ENCODE measurements at regions not wholly inside any gene's neighbourhood (a gene's known extent, or its start where the extent isn't known, plus 50 kb on each side); places are given as distances from the start of the nearest gene placed in this dataset.

GRCh38 chr12:127306604-127307215 lies 960.3 kb upstream of the TMEM132C start:
- Histone ChIP-seq H3K27me3 (ENCODE audit: control insufficient read depth in 2 of 2, insufficient read depth in 1 of 2, low read length in 1 of 2) (no peaks in the 10 kb centered on the region), H3K4me1 (ENCODE audit: control insufficient read depth in 2 of 2, insufficient read depth in 2 of 2, low read length in 2 of 2) (no peaks in the 10 kb centered on the region), H3K27ac (ENCODE audit: low read depth in 1 of 2, low read length in 1 of 2) (no peak overlapping the region), H3K36me3 (ENCODE audit: control insufficient read depth in 2 of 2, insufficient read depth in 2 of 2, low read length in 1 of 2) (no peaks in the 10 kb centered on the region), H3K4me3 (ENCODE audit: low read length in 2 of 2) (no peak overlapping the region), H3K9me3 (ENCODE audit: control insufficient read depth in 2 of 2, insufficient read depth in 1 of 2, low read length in 1 of 2) (no peaks in the 10 kb centered on the region)
- no peak for DNase-seq (ENCODE audit: low read depth in 6 of 9, low spot score in 9 of 9)
- WGBS: 83% methylated on average over 4 of the region's 4 CpGs

- H3K27me3 ChIP-seq (ENCODE audit: control insufficient read depth in 2 of 2, insufficient read depth in 1 of 2, low read length in 1 of 2): no peaks in the 10 kb centered on the region
- no peak for DNase-seq (ENCODE audit: low read depth in 6 of 9, low spot score in 9 of 9)
- H3K36me3 ChIP-seq (ENCODE audit: control insufficient read depth in 2 of 2, insufficient read depth in 2 of 2, low read length in 1 of 2): no peaks in the 10 kb centered on the region
- H3K4me1 ChIP-seq (ENCODE audit: control insufficient read depth in 2 of 2, insufficient read depth in 2 of 2, low read length in 2 of 2): no peaks in the 10 kb centered on the region
- H3K9me3 ChIP-seq (ENCODE audit: control insufficient read depth in 2 of 2, insufficient read depth in 1 of 2, low read length in 1 of 2): no peaks in the 10 kb centered on the region
- H3K27ac ChIP-seq (ENCODE audit: low read depth in 1 of 2, low read length in 1 of 2): no peak overlapping the region
- WGBS: 93% methylated on average over 6 of the region's 6 CpGs
- H3K4me3 ChIP-seq (ENCODE audit: low read length in 2 of 2): no peak overlapping the region
These were observed 959.4 kb upstream of the TMEM132C start for GRCh38 chr12:127307528-127307927.

DNA sequence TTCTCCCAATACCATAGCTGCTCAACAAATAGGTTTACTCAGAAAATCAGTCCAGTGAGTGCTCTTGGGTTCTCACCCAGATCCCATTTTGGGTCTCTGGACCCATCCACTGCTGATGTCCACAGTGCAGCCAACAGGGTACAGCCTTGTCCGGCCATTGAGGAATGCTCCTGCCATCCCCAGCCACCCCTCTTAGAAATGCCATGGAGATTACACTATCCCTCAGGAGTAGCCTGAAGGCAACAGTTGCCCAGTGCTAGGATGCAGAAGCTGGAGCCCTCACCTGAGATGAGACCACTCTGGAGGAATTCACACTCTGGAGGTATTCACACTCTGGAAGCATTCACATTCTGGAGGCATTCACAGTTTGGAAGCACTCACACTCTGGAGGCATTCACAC lies 958.8 kb upstream of the TMEM132C start:
- WGBS: 94% methylated on average over 1 of the region's 1 CpG
- no peaks in the 10 kb centered on the region for H3K36me3 ChIP-seq (ENCODE audit: control insufficient read depth in 2 of 2, insufficient read depth in 2 of 2, low read length in 1 of 2)
- no peak overlapping the region for H3K27ac ChIP-seq (ENCODE audit: low read depth in 1 of 2, low read length in 1 of 2)
- H3K9me3 ChIP-seq (ENCODE audit: control insufficient read depth in 2 of 2, insufficient read depth in 1 of 2, low read length in 1 of 2): no peaks in the 10 kb centered on the region
- DNase-seq (ENCODE audit: low read depth in 6 of 9, low spot score in 9 of 9): no peak
- no peaks in the 10 kb centered on the region for H3K4me1 ChIP-seq (ENCODE audit: control insufficient read depth in 2 of 2, insufficient read depth in 2 of 2, low read length in 2 of 2)
- H3K4me3 ChIP-seq (ENCODE audit: low read length in 2 of 2): no peak overlapping the region
- H3K27me3 ChIP-seq (ENCODE audit: control insufficient read depth in 2 of 2, insufficient read depth in 1 of 2, low read length in 1 of 2): no peaks in the 10 kb centered on the region

DNA sequence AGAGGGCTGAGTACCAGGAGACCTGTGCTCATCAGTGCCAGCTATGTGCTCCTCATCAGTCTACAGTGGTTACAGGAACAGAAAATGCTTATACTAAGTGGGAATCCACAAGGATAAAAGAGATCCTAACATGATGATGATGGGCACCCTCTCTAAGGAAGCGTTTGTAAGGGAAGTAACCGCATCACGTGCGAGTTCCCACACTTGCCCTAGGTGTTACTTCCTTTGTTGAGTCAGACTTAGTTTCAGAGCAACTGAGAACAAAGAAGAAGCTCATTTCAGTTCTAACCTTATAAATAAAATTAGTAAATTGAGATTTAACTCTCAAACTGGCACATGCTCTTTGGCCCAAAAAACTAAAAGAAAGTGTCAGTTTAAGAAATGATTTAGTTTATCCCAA lies 956.4 kb upstream of the TMEM132C start:
- no peak for DNase-seq (ENCODE audit: low read depth in 6 of 9, low spot score in 9 of 9)
- WGBS: 55% methylated on average over 4 of the region's 4 CpGs

DNA sequence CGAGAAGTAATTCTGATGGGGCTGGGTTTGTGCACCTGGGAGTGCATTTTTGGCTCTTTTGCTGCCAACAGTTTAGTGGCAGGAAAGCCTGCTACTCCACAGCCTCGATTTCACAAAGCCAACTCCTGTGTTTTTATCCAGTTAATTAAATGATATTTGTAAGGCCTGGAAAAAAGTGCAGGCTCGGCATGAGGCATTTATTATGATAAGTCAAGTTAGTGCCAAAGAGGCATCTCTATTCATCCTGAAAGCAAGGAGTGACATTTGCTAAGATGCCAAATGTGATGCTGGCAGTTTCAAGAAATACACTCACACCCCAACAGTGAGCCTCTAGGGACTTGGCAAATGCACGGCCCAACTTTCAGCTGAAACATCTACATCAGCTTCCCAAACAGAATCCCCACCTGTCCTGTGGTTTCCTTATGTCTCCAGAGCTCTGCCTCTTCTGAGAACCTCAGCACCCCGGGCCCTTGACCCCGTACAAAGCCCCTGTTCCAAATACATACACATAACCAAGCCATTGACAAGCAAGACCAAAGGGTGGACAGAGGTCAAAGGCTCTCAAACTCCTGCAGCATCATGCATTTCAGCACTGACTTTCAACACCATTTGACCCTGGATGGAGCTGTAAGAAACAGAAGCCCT lies 955.1 kb upstream of the TMEM132C start:
- no peaks in the 10 kb centered on the region for H3K4me1 ChIP-seq (ENCODE audit: control insufficient read depth in 2 of 2, insufficient read depth in 2 of 2, low read length in 2 of 2)
- no peaks in the 10 kb centered on the region for H3K36me3 ChIP-seq (ENCODE audit: control insufficient read depth in 2 of 2, insufficient read depth in 2 of 2, low read length in 1 of 2)
- WGBS: 78% methylated on average over 6 of the region's 6 CpGs
- H3K27ac ChIP-seq (ENCODE audit: low read depth in 1 of 2, low read length in 1 of 2): no peak overlapping the region
- no peaks in the 10 kb centered on the region for H3K27me3 ChIP-seq (ENCODE audit: control insufficient read depth in 2 of 2, insufficient read depth in 1 of 2, low read length in 1 of 2)
- H3K9me3 ChIP-seq (ENCODE audit: control insufficient read depth in 2 of 2, insufficient read depth in 1 of 2, low read length in 1 of 2): no peaks in the 10 kb centered on the region
- DNase-seq (ENCODE audit: low read depth in 6 of 9, low spot score in 9 of 9): no peak
- H3K4me3 ChIP-seq (ENCODE audit: low read length in 2 of 2): no peak overlapping the region

More for the DNA sequence above, 956.4 kb upstream of the TMEM132C start:
- H3K9me3 ChIP-seq (ENCODE audit: control insufficient read depth in 2 of 2, insufficient read depth in 1 of 2, low read length in 1 of 2): no peaks in the 10 kb centered on the region
- H3K27ac ChIP-seq (ENCODE audit: low read depth in 1 of 2, low read length in 1 of 2): no peak overlapping the region
- no peak overlapping the region for H3K4me3 ChIP-seq (ENCODE audit: low read length in 2 of 2)
- no peaks in the 10 kb centered on the region for H3K27me3 ChIP-seq (ENCODE audit: control insufficient read depth in 2 of 2, insufficient read depth in 1 of 2, low read length in 1 of 2)
- no peaks in the 10 kb centered on the region for H3K4me1 ChIP-seq (ENCODE audit: control insufficient read depth in 2 of 2, insufficient read depth in 2 of 2, low read length in 2 of 2)
- H3K36me3 ChIP-seq (ENCODE audit: control insufficient read depth in 2 of 2, insufficient read depth in 2 of 2, low read length in 1 of 2): no peaks in the 10 kb centered on the region

DNA sequence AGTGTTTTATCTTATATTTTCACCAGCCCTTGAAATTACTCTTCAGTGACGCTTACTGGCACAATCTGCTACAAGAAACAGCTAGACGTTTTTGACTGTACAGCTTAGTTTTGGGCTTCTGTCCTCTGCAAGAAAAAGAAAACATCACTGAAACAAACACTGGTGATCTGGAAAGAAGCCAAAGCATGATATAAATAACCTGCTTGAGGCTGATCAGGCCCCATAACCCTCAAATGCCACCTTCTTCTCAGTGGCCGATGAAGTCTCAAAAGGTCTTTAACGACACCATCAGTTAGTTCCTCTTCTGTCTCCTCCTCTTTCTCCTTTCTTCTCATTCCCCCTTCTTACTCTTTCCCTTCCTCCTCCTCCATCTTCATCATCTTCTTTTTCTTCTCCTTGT lies 942.3 kb upstream of the TMEM132C start:
- Histone ChIP-seq H3K4me1 (ENCODE audit: control insufficient read depth in 2 of 2, insufficient read depth in 2 of 2, low read length in 2 of 2) (no peaks in the 10 kb centered on the region), H3K27ac (ENCODE audit: low read depth in 1 of 2, low read length in 1 of 2) (no peak overlapping the region), H3K9me3 (ENCODE audit: control insufficient read depth in 2 of 2, insufficient read depth in 1 of 2, low read length in 1 of 2) (no peaks in the 10 kb centered on the region), H3K27me3 (ENCODE audit: control insufficient read depth in 2 of 2, insufficient read depth in 1 of 2, low read length in 1 of 2) (no peaks in the 10 kb centered on the region), H3K36me3 (ENCODE audit: control insufficient read depth in 2 of 2, insufficient read depth in 2 of 2, low read length in 1 of 2) (no peaks in the 10 kb centered on the region), H3K4me3 (ENCODE audit: low read length in 2 of 2) (no peak overlapping the region)
- DNase-seq (ENCODE audit: low read depth in 6 of 9, low spot score in 9 of 9): no peak
- WGBS: 86% methylated on average over 4 of the region's 4 CpGs

GRCh38 chr12:127327986-127328385 lies 939.0 kb upstream of the TMEM132C start:
- H3K36me3 ChIP-seq (ENCODE audit: control insufficient read depth in 2 of 2, insufficient read depth in 2 of 2, low read length in 1 of 2): no peaks in the 10 kb centered on the region
- H3K27me3 ChIP-seq (ENCODE audit: control insufficient read depth in 2 of 2, insufficient read depth in 1 of 2, low read length in 1 of 2): no peaks in the 10 kb centered on the region
- 93% methylated on average over 6 of the region's 6 CpGs for WGBS
- DNase-seq (ENCODE audit: low read depth in 6 of 9, low spot score in 9 of 9): no peak
- H3K4me3 ChIP-seq (ENCODE audit: low read length in 2 of 2): no peak overlapping the region
- no peaks in the 10 kb centered on the region for H3K4me1 ChIP-seq (ENCODE audit: control insufficient read depth in 2 of 2, insufficient read depth in 2 of 2, low read length in 2 of 2)
- no peaks in the 10 kb centered on the region for H3K9me3 ChIP-seq (ENCODE audit: control insufficient read depth in 2 of 2, insufficient read depth in 1 of 2, low read length in 1 of 2)
- no peak overlapping the region for H3K27ac ChIP-seq (ENCODE audit: low read depth in 1 of 2, low read length in 1 of 2)

DNA sequence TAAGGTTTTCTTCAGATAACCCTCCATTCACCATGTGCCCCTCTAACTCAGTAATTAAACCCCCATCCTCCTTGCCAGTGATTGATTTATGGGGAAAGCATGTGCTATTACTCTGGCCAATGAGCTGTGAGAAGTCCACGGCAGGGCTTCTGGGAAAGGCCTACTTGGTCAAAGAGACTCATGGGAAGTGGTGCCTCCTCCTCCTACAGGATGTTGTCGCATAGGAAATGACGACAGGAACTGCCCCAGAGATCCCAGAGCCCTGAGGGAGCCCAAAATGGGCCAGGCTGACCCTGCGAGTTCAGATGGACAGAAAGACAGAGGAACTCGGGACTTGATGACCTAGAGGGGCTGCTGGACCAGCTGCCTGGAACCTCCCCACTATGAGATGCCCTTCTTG lies 938.1 kb upstream of the TMEM132C start:
- H3K4me1 ChIP-seq (ENCODE audit: control insufficient read depth in 2 of 2, insufficient read depth in 2 of 2, low read length in 2 of 2): no peaks in the 10 kb centered on the region
- no peak overlapping the region for H3K27ac ChIP-seq (ENCODE audit: low read depth in 1 of 2, low read length in 1 of 2)
- 68% methylated on average over 5 of the region's 5 CpGs for WGBS
- no peak for DNase-seq (ENCODE audit: low read depth in 6 of 9, low spot score in 9 of 9)
- H3K4me3 ChIP-seq (ENCODE audit: low read length in 2 of 2): no peak overlapping the region
- no peaks in the 10 kb centered on the region for H3K27me3 ChIP-seq (ENCODE audit: control insufficient read depth in 2 of 2, insufficient read depth in 1 of 2, low read length in 1 of 2)
- no peaks in the 10 kb centered on the region for H3K36me3 ChIP-seq (ENCODE audit: control insufficient read depth in 2 of 2, insufficient read depth in 2 of 2, low read length in 1 of 2)
- no peaks in the 10 kb centered on the region for H3K9me3 ChIP-seq (ENCODE audit: control insufficient read depth in 2 of 2, insufficient read depth in 1 of 2, low read length in 1 of 2)

DNA sequence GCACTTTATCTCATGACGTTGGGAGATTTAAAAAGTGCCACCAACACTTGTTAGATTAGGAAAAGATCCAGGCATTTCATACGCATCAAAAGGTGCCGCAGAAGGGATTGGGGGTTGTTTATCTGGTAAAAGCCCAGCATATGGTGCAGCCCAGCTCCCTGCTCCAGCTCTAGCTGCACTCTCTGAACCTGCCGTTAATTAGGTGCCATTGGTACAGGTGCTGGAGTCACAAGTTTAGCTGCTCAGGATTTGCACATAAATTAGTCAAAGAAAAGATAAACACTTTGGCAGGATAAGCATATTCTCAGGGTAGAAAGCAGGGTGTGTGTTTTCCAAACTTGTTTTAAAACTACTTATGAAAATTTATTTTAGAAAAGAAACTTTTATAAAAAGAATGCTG lies 932.6 kb upstream of the TMEM132C start:
- H3K36me3 ChIP-seq (ENCODE audit: control insufficient read depth in 2 of 2, insufficient read depth in 2 of 2, low read length in 1 of 2): no peaks in the 10 kb centered on the region
- no peak for DNase-seq (ENCODE audit: low read depth in 6 of 9, low spot score in 9 of 9)
- no peak overlapping the region for H3K27ac ChIP-seq (ENCODE audit: low read depth in 1 of 2, low read length in 1 of 2)
- H3K4me3 ChIP-seq (ENCODE audit: low read length in 2 of 2): no peak overlapping the region
- no peaks in the 10 kb centered on the region for H3K27me3 ChIP-seq (ENCODE audit: control insufficient read depth in 2 of 2, insufficient read depth in 1 of 2, low read length in 1 of 2)
- H3K9me3 ChIP-seq (ENCODE audit: control insufficient read depth in 2 of 2, insufficient read depth in 1 of 2, low read length in 1 of 2): no peaks in the 10 kb centered on the region
- no peaks in the 10 kb centered on the region for H3K4me1 ChIP-seq (ENCODE audit: control insufficient read depth in 2 of 2, insufficient read depth in 2 of 2, low read length in 2 of 2)
- 85% methylated on average over 4 of the region's 4 CpGs for WGBS
